KG1 (cell line): ENCODE measurements at regions not wholly inside any gene's neighbourhood (a gene's known extent, or its start where the extent isn't known, plus 50 kb on each side); places are given as distances from the start of the nearest gene placed in this dataset.

ENCODE experiments used
- DNase-seq: peaks from one replicate; lab custom pipeline; 2025; lab: John Stamatoyannopoulos, UW

DNA sequence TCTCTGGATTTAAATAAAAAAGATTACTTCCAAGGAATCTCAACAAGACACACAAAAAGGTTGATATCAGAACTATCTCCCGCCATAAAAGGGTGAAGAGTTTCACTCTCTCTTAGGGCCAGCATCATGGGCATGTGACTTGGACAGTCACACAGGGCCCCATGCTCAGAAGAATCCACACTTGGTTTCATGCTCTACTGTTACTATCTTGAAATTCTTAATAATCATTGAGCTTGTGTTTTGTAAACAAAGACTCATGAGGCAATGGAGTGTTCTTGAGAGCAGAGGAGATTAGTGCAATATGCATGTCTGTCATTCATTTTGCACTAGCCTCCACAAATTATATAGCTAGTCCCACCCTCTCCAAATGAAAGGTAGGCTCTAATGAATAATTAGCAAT lies 58.4 kb downstream of the HMHB1 start:
- no peak for DNase-seq

DNA sequence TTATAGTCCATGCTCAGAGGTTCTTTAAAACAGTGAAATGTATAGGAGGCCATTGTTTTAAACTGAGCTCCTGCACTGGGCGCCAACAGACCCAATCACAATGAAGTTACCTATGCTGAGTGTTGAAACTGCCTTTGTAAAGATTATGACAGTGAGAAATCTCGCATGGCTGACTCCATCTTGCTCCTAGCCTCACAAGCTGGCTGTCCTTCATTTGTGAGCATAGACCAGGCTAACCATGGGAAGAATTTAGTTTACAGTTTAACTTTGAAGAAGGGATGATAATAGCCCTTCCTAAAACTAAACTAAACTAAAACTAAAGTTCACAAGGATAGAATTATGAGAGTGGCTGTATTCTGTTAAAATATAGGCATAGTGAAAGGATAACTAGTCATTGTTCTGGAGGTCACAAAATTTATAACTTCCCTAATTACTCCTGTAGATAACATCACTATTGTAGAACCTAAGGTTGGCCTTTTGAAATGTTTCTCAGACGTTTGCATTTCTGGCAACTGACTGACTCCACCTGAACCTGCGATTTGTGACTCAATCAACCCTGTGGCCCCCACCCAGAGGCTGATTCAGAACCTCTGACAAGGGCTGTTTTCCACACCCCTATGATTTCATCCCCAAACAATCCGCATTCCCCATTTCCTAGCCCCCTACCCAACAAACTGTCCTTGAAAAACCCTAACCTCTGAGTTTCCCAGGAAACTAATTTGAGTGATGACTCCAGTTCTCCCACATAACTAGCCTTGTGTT lies 59.1 kb downstream of the HMHB1 start:
- DNase-seq = no peak

DNA sequence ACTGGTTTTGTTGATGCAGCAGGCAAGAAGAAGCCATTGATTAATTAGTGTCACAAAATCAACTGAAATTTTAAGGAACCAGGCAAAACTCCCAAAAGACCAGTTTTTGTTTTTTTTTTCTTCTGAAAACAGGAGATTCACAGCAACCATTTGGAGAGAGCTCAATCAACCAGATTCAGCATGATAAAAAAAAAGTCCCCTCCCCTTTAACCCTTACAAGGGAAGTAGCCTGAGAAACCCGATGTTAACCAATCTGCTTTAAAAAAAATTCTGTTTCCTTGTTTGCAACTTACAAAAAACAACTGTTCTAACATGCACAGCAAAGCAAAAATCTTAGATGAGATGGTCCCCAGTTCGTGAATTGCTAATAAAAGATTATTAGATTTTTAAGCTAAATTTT lies 59.7 kb downstream of the HMHB1 start:
- DNase-seq = no peak

GRCh38 chr5:143874312-143874711 lies 62.4 kb downstream of the HMHB1 start:
- no peak for DNase-seq

GRCh38 chr5:143877196-143877595 lies 65.2 kb downstream of the HMHB1 start:
- no peak for DNase-seq

GRCh38 chr5:143878430-143878829 lies 66.5 kb downstream of the HMHB1 start:
- no peak for DNase-seq

DNA sequence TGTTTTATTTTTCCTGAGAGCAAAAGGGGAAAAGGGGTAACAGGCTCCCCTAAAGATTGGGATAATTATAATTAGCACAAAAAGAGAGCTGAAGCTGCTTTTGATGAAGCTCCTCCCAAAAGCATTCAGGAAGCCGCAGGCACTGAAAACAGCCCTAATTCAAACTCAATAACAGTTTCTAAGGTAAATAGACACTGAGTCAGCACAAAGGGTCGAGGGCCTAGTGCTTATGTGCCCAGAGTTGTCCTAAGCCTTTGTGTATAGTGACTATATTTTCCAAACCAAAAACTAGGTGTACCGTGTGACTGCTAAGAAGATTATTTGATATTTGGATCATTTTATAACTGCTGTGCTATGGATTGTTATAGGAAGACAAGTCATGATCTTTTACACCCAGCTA lies 67.7 kb downstream of the HMHB1 start:
- no peak for DNase-seq

GRCh38 chr5:143880178-143880577 lies 68.2 kb downstream of the HMHB1 start:
- no peak for DNase-seq

GRCh38 chr5:143882520-143882919 lies 70.6 kb downstream of the HMHB1 start:
- no peak for DNase-seq

GRCh38 chr5:143886096-143886495 lies 74.1 kb downstream of the HMHB1 start:
- DNase-seq = no peak

- no peak for DNase-seq
Observed at GRCh38 chr5:143886651-143887638, 75.0 kb downstream of the HMHB1 start.

DNA sequence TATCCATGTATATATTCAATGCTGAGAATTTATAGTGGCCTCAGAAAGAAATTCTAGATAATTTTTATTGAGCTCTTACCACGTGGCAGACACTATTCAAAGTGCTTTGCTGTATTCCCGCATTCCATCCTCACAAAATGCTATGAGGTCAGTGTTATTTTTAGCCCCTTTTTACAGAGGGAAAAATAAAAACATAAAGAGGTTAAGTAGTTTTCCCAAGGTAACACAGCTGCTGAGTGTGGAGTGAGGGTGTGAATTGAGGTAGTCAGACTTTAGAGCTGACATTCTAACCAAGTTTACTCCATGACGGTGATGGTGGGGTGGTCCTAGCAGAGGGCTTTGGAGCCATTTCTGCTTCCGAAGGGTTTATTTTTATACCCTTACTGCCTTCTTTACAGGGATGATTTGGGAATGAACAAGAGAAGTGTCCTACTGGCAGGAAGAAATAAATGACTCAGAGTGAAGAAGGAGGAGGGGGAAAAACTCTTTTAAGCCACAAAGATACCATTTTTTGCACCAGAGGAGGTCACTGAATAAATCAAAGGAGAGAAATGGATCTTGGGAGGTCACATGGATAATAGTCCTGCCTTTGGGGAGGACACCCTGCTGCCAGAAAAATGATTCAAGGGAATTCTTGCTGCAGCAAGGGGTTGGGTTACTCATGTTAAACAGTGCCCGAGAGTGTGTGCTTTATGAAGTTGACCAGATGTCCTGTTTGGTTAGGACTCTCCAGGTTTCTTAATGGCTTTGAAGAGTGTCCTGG lies 76.1 kb downstream of the HMHB1 start:
- DNase-seq = no peak

DNA sequence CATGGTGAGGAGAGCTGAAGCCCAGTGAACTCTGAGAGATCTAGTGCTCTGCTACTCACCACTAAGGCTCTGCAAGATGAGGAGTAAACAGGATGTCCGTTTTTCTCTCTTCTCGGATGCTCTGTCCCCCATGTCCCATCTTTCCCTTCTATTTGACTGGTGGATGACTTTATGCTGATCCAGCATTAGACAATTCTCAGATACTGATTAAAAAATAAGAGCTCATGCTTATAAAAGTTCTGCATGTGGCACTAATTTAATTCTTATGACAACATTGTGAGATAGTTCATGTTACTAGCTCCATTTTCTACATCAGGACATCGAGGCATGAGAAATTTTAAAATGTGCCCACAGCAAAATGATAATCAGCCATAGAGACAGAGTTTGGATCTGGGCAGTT lies 77.0 kb downstream of the HMHB1 start:
- no peak for DNase-seq

DNA sequence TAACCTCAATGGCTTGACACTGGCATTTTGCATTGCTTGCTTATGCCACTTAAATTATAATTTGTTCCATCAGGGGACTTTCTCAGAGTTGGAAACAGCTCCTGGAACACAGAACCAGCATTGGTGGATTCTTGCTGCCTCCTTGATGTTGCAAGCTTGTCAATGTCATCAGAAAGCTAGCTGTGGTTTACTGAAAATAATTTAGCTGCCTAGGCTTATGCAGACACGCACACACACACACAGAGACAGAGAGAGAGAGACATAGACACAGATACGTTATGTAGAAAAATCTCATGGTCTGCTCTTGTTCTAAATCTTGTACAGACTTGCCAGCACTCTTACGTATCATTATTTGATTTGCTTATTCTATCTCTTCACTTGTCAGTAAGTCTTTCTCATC lies 78.0 kb downstream of the HMHB1 start:
- DNase-seq = no peak

GRCh38 chr5:143890487-143890886 lies 78.5 kb downstream of the HMHB1 start:
- DNase-seq = no peak

- DNase-seq = no peak
Observed at GRCh38 chr5:143892271-143892670, 80.3 kb downstream of the HMHB1 start.

DNA sequence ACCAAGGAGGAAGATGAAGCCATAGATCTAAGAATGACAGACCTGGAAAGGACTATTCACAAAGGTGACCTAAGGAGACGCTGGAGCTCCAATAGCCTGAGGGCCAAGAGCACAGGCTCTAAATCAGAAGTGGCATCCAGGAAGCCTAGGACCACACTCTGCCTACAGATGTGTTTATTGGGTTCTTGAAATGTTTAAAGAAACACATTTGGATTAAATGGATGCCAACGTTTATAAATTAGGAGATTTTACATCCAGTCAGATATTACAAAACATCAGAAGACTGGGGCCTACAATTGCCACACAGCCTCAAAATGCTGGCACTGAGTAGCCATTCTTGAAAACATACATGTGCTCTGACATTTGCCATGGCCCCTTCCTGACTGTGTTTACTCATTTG lies 80.9 kb downstream of the HMHB1 start:
- DNase-seq = no peak

DNA sequence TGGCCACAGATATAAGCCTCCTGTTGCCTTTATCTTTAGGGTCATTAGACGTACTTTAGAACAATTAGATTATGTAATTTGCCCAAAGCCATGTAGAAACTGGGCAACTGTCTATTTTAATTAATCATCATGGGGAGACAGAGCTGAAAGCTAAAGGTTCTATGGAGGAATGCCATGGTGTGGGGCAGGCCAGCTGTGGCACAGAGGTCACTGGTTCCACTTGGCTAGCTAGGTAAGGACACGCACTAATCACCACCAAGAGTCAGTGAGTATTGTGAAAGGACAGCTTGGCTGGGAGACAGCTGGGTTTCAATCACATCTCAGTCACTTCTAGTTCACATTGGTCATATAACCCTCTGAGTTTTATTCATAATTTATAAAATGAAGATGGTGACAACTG lies 81.7 kb downstream of the HMHB1 start:
- no peak for DNase-seq

GRCh38 chr5:143896516-143896915 lies 84.6 kb downstream of the HMHB1 start:
- DNase-seq = no peak

DNA sequence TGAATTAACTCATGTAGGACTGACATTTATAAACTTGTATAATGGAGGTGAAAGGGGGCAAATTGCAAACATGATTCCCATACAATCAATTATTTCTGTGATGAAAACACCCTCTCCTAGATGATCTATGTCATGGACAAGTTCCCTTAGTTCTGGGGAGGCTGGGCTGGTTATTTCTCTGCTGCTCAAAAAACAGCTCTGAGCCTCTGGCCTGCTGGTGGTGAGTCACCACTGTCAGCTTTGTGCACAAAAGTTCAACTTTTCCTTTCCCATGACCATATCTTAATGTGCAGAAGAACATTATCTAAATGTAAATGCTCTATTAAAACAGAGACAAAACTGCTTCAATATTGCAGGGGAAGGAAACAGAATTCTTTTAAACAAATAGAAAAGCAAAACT lies 85.0 kb downstream of the HMHB1 start:
- DNase-seq = no peak

DNA sequence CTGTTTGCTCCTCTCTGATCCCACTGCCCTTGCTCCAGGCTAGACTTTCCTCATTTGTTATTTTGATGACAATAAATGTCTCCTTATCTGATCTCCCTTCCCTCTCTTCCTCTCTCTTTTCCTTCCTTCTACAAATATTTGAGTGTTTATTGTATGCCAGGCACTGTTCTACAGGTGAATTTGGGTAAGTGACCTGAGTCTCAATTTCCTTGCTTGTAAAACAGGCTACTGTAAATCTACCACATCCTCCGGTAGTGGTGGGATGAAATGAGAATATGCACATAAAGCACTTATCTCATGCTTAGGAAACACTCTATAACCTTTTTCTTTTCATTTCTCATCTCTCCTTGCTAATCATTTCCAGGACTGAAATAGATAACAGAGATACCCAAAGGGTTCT lies 86.4 kb downstream of the HMHB1 start:
- no peak for DNase-seq

DNA sequence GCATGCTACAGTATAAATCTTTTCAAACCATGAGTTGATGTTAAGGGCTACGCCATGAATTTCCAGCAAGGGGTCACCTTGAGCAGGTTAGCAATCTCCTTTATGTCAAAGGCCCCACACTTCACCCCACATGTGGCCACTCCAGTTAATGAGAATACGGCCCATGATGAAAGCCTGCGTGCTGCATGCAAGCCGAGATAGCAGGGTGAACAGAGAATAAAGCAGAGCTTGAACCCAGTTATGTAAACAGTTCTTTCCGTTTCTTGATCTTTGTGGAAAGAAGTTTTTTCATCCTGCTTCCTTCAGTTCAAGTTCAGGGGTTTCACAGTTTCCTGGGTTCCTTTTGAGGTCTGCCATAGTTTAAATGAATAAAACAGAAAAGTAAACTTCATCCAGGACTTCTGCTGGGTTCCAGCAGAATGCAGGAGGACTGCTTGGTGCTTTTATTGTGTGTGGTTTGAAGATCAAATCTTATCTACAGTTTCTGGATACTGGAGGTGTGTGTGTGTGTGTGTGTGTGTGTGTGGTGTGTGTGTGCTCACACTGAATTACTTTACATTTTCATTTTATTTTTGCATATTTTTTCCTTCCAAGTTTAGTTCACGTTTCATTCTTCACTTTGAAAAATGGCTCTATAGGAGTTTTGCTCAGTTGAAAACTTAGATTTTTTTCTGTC lies 87.1 kb downstream of the HMHB1 start:
- DNase-seq = no peak
